HepG2 (cell line): ENCODE measurements at regions not wholly inside any gene's neighbourhood (a gene's known extent, or its start where the extent isn't known, plus 50 kb on each side); places are given as distances from the start of the nearest gene placed in this dataset.

Source experiments
- ATAC-seq: fragments of 200-7000 bp; cut with Tn5 transposase; 3 replicates; pipeline ENCODE4 v1.9.1; 2020; ENCODE audit warnings: mild to moderate bottlenecking, moderate library complexity
- BruUV-seq: library from RNA; stranded (reverse); fragments of 400-500 nt; replicated peaks from 2 replicates; lab custom pipeline; 2021; lab: Mats Ljungman, UMichigan
- CTCF ChIA-PET: fragments of 300-600 bp; formaldehyde crosslinking; extraction: SDS; loops from one replicate; lab custom pipeline; 2021; ENCODE audit warnings: low total read pairs, inconsistent platforms, low intra/inter-chr PET ratio; lab: Yijun Ruan, JAX
- POLR2A ChIA-PET: fragments of 350-600 bp; sonication (Branson Sonifier 250); formaldehyde crosslinking; loops from one replicate; lab custom pipeline; 2020; ENCODE audit warnings: antibody characterized with exemption, inconsistent platforms; lab: Yijun Ruan, JAX
- DNase-seq: peaks from one replicate; pipeline ENCODE4 v3.0.0-alpha.2; 2015; ENCODE audit warnings: low spot score
- FAIRE-seq: peaks from 3 replicates; lab custom pipeline; 2011; peaks lifted over from hg19 to GRCh38; lab: Jason Lieb, UNC
- H2AFZ ChIP-seq: one replicate; pipeline ENCODE4 v1.6.1; 2011; ENCODE audit warnings: low read length, inconsistent platforms
- H3K27ac ChIP-seq: fragments of 300-600 bp; 3 replicates; pipeline ENCODE4 v1.8.0; 2011; ENCODE audit warnings: mixed run types, mild to moderate bottlenecking, mixed read lengths, low read length, inconsistent platforms; ENCODE audit not compliant: insufficient read depth; ENCODE audit errors: extremely low read length
- H3K27me3 ChIP-seq, 2 experiments: fragments of 200-600 bp in 1 of 2; 2 replicates in 1 of 2; 3 replicates in 1 of 2; pipeline versions ENCODE4 v1.6.0 to v1.8.0; 2011; ENCODE audit warnings: low read length in 2 of 2, mild to moderate bottlenecking in 2 of 2, moderate library complexity in 2 of 2, inconsistent platforms in 1 of 2; ENCODE audit not compliant: insufficient read depth in 2 of 2, control insufficient read depth in 1 of 2
- H3K36me3 ChIP-seq, 2 experiments: fragments of 200-600 bp in 1 of 2; replicated peaks in 1 of 2; 2 replicates in 1 of 2; 3 replicates in 1 of 2; pipeline versions ENCODE4 v1.5.1 to v1.8.0; 2011; ENCODE audit warnings: low read length in 2 of 2, inconsistent platforms in 1 of 2; ENCODE audit not compliant: insufficient read depth in 2 of 2, control insufficient read depth in 1 of 2
- H3K4me1 ChIP-seq: 2 replicates; pipeline ENCODE4 v1.5.1; 2012; ENCODE audit warnings: low read length, inconsistent platforms; ENCODE audit not compliant: insufficient read depth
- H3K4me2 ChIP-seq: 2 replicates; pipeline ENCODE4 v1.6.0; 2011; ENCODE audit warnings: low read depth, low read length, inconsistent platforms
- H3K4me3 ChIP-seq, 3 experiments: fragments of 200-600 bp in 1 of 3; sonication (generic), shearing (Covaris generic) in 1 of 3; replicated peaks in 1 of 3; 2 replicates each; pipeline ENCODE4 v1.5.1; 2011 to 2016; ENCODE audit warnings: low read length in 3 of 3, inconsistent platforms in 2 of 3, low read depth in 2 of 3, mild to moderate bottlenecking in 2 of 3, control low read depth in 1 of 3, mixed read lengths in 1 of 3; ENCODE audit not compliant: insufficient read depth in 1 of 3
- H3K79me2 ChIP-seq: one replicate; pipeline ENCODE4 v1.6.1; 2011; ENCODE audit warnings: low read length, inconsistent platforms; ENCODE audit not compliant: insufficient read depth
- H3K9ac ChIP-seq: 2 replicates; pipeline ENCODE4 v1.6.0; 2011; ENCODE audit warnings: mild to moderate bottlenecking, low read depth, low read length, inconsistent platforms; ENCODE audit not compliant: insufficient read depth
- H3K9me3 ChIP-seq: 2 replicates; pipeline ENCODE4 v1.5.1; 2012; ENCODE audit warnings: mild to moderate bottlenecking, low read length
- H4K20me1 ChIP-seq: 2 replicates; pipeline ENCODE4 v1.6.0; 2011; ENCODE audit warnings: inconsistent platforms, mild to moderate bottlenecking, low read length, moderate library complexity; ENCODE audit not compliant: insufficient read depth
- AHDC1 ChIP-seq: sonication (generic); formaldehyde crosslinking; IDR thresholded peaks from 2 replicates; pipeline ENCODE4 v1.5.1; 2020; ENCODE audit warnings: mild to moderate bottlenecking, missing genetic modification reagents, borderline replicate concordance
- ATAD3A ChIP-seq: sonication (generic); formaldehyde crosslinking; IDR thresholded peaks from 2 replicates; pipeline ENCODE4 v1.4.0; 2020; ENCODE audit warnings: missing genetic modification reagents
- CENPT ChIP-seq: sonication (generic); formaldehyde crosslinking; IDR thresholded peaks from 2 replicates; pipeline ENCODE4 v1.8.0; 2022; ENCODE audit warnings: low read depth, mild to moderate bottlenecking, moderate library complexity, missing genetic modification reagents
- FLYWCH1 ChIP-seq: sonication (generic); formaldehyde crosslinking; IDR thresholded peaks from 2 replicates; pipeline ENCODE4 v1.8.1; 2023; ENCODE audit warnings: mild to moderate bottlenecking, missing genetic modification reagents
- MZF1 ChIP-seq: sonication (generic); formaldehyde crosslinking; IDR thresholded peaks from 2 replicates; pipeline ENCODE4 v1.8.1; 2023; ENCODE audit warnings: mild to moderate bottlenecking, missing genetic modification reagents, borderline replicate concordance
- NCOA1 ChIP-seq: sonication (generic); formaldehyde crosslinking; IDR thresholded peaks from 2 replicates; pipeline ENCODE4 v1.9.0; 2021; ENCODE audit warnings: missing genetic modification reagents
- PAWR ChIP-seq: sonication (generic); formaldehyde crosslinking; IDR thresholded peaks from 2 replicates; pipeline ENCODE4 v1.4.0; 2020; ENCODE audit warnings: missing genetic modification reagents, mild to moderate bottlenecking, borderline replicate concordance
- TEAD2 ChIP-seq: sonication (generic); formaldehyde crosslinking; IDR thresholded peaks from 2 replicates; pipeline ENCODE4 v1.9.0; 2021; ENCODE audit warnings: missing genetic modification reagents
- TSC22D2 ChIP-seq: sonication (generic); formaldehyde crosslinking; IDR thresholded peaks from 2 replicates; pipeline ENCODE4 v1.5.1; 2020; ENCODE audit warnings: missing genetic modification reagents, mild to moderate bottlenecking, borderline replicate concordance
- ZBTB49 ChIP-seq: sonication (generic); formaldehyde crosslinking; IDR thresholded peaks from 2 replicates; pipeline ENCODE4 v1.4.0; 2020; ENCODE audit warnings: missing genetic modification reagents, borderline replicate concordance
- ZNF329 ChIP-seq: sonication (generic); formaldehyde crosslinking; IDR thresholded peaks from 2 replicates; pipeline ENCODE4 v1.9.0; 2021; ENCODE audit warnings: low read depth, mild to moderate bottlenecking, missing genetic modification reagents
- ZNF576 ChIP-seq: sonication (generic); formaldehyde crosslinking; IDR thresholded peaks from 2 replicates; pipeline ENCODE4 v1.4.0; 2020; ENCODE audit warnings: mild to moderate bottlenecking, missing genetic modification reagents
- ZNF777 ChIP-seq: sonication (generic); formaldehyde crosslinking; IDR thresholded peaks from 2 replicates; pipeline ENCODE4 v1.4.0; 2020; ENCODE audit warnings: missing genetic modification reagents
- WGBS: methylation state at CpG from one replicate; pipeline ENCODE4 v1.1.6; 2017; ENCODE audit warnings: low lambda C conversion rate; 5-methylcytosine and 5-hydroxymethylcytosine counted together
- in situ Hi-C: cut with HindIII; loops from 2 replicates; pipeline ENCODE4 v1.10.0; 2017; ENCODE audit warnings: low pct_unique_long_range_greater_than_20kb; ENCODE audit not compliant: extremely low pct_ligation_motif_present
- intact Hi-C: fragments of 100-400 bp; cut with micrococcal nuclease; formaldehyde crosslinking; loops from one replicate; pipeline ENCODE4 v1.10.0; 2022; ENCODE audit not compliant: unreplicated experiment
- TF ChIP-seq, protein P1 (sequence below): sonication (generic); formaldehyde crosslinking; IDR thresholded peaks from 2 replicates; pipeline ENCODE4 v1.8.1; 2022; ENCODE audit warnings: mild to moderate bottlenecking, missing genetic modification reagents
- TF ChIP-seq, protein P2 (sequence below): sonication (generic); formaldehyde crosslinking; IDR thresholded peaks from 2 replicates; pipeline ENCODE4 v1.8.0; 2022; ENCODE audit warnings: low read depth, missing genetic modification reagents

GRCh38 chr1:65079941-65080340 is 68.1 kb upstream of the AK4 start:
- Histone ChIP-seq H3K4me2 (no peak overlapping the region), H3K27ac (no peak overlapping the region), H2AFZ (no peak overlapping the region), H3K4me3 (no peak overlapping the region), H3K36me3 (no peaks in the 10 kb centered on the region), H3K27me3 (0 out of 5 replicates have a peak, but pooled peaks cover 0 to 3% of the 10 kb centered on the region in 2 experiments), H4K20me1 (no peaks in the 10 kb centered on the region), H3K9me3 (no peaks in the 10 kb centered on the region), H3K79me2 (no peaks in the 10 kb centered on the region), H3K4me1 (no peaks in the 10 kb centered on the region; the same call in 1 of the 2 replicates), H3K9ac (no peak overlapping the region)
- 49% methylated on average over 5 of the region's 5 CpGs for WGBS
- FAIRE-seq (no peak), DNase-seq (no peak), ATAC-seq (no peak)
- TF ChIP-seq ZBTB49 (CRISPR knock-in tag) (no peak), PAWR (no peak), TEAD2 (CRISPR knock-in tag) (no peak), ATAD3A (no peak), CENPT (no peak), NCOA1 (CRISPR knock-in tag) (no peak), AHDC1 (CRISPR knock-in tag) (no peak), FLYWCH1 (CRISPR knock-in tag) (no peak), ZNF576 (CRISPR knock-in tag) (no peak), ZNF777 (no peak), MZF1 (CRISPR knock-in tag) (no peak), ZNF329 (CRISPR knock-in tag) (no peak), TSC22D2 (CRISPR knock-in tag) (no peak)
- TF ChIP-seq, protein P1, sequence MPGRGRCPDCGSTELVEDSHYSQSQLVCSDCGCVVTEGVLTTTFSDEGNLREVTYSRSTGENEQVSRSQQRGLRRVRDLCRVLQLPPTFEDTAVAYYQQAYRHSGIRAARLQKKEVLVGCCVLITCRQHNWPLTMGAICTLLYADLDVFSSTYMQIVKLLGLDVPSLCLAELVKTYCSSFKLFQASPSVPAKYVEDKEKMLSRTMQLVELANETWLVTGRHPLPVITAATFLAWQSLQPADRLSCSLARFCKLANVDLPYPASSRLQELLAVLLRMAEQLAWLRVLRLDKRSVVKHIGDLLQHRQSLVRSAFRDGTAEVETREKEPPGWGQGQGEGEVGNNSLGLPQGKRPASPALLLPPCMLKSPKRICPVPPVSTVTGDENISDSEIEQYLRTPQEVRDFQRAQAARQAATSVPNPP (CRISPR knock-in tag) = no peak
- TF ChIP-seq, protein P2, sequence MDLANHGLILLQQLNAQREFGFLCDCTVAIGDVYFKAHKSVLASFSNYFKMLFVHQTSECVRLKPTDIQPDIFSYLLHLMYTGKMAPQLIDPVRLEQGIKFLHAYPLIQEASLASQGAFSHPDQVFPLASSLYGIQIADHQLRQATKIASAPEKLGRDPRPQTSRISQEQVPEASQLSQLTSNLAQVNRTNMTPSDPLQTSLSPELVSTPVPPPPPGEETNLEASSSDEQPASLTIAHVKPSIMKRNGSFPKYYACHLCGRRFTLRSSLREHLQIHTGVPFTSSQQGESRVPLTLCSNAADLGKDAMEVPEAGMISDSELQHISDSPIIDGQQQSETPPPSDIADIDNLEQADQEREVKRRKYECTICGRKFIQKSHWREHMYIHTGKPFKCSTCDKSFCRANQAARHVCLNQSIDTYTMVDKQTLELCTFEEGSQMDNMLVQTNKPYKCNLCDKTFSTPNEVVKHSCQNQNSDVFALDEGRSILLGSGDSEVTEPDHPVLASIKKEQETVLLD = no peak
- in situ Hi-C loops (no loop called here), intact Hi-C loops (loop anchor here (5.0 kb wide), 2 partner anchors 62 to 127 kb away; no protein-coding TSS in a partner anchor)
- ChIA-PET POLR2A (no interaction called here), CTCF (no interaction called here)
- BruUV-seq = no TSS peak
